GM12873 (cell line): ENCODE measurements at regions not wholly inside any gene's neighbourhood (a gene's known extent, or its start where the extent isn't known, plus 50 kb on each side); places are given as distances from the start of the nearest gene placed in this dataset.

Experiments used
- TF ChIP-seq, protein P1 (sequence below): IDR thresholded peaks from 2 replicates; pipeline ENCODE4 v1.5.1; 2012; ENCODE audit warnings: low read depth, mild to moderate bottlenecking, moderate library complexity, low read length, control low read depth; ENCODE audit not compliant: insufficient read depth; ENCODE audit errors: missing control alignments

DNA sequence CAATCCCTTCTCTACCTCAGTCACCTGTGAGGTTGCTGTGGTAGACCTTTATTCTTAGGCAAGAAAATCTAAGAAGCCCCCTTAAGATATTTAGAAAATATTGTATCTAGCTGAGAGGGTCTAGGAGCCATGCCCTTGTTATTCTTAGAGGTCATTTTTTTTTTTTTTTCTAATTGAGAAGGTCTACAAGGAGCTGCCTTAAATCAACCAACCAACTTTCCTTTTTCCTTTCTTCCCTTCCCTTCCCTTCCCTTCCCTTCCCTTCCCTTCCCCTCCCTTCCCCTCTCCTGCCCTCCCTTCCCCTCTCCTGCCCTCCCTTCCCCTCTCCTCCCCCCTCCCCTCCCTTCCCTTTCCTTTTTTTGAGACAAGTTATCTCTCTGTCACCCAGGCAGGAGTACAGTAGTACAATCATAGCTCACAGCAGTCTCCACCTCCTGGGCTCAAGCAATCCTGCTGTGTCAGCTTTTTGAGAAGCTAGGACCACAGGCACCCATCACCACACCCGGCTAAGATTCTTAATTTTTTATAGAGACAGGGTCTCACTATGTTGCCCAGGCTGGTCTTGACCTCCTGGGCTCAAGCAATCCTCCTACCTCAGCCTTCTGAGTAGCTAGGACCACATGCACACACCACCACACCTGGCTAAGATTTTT lies 668.4 kb upstream of the FBXO33 start:
- TF ChIP-seq, protein P1, sequence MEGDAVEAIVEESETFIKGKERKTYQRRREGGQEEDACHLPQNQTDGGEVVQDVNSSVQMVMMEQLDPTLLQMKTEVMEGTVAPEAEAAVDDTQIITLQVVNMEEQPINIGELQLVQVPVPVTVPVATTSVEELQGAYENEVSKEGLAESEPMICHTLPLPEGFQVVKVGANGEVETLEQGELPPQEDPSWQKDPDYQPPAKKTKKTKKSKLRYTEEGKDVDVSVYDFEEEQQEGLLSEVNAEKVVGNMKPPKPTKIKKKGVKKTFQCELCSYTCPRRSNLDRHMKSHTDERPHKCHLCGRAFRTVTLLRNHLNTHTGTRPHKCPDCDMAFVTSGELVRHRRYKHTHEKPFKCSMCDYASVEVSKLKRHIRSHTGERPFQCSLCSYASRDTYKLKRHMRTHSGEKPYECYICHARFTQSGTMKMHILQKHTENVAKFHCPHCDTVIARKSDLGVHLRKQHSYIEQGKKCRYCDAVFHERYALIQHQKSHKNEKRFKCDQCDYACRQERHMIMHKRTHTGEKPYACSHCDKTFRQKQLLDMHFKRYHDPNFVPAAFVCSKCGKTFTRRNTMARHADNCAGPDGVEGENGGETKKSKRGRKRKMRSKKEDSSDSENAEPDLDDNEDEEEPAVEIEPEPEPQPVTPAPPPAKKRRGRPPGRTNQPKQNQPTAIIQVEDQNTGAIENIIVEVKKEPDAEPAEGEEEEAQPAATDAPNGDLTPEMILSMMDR, result no peak

DNA sequence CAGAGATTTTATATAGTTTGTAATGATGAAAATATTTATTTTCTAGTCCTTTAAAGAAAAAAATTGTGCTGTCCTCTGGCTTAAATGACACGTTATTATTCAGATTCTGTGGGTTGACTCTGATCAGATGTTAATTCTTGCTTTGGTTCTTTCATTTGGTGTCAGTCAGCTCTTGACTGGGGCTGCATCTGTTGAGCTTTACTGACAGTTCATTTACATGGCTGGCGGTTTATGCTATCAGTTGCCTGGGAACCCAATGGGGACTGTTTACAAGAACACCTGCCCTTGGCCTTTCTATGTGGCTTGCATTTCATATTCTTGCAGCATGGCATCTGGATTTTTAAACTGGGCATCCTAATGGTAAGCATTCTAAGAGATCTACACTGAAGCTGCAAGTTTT lies 667.1 kb upstream of the FBXO33 start:
- TF ChIP-seq, protein P1, result no peak

DNA sequence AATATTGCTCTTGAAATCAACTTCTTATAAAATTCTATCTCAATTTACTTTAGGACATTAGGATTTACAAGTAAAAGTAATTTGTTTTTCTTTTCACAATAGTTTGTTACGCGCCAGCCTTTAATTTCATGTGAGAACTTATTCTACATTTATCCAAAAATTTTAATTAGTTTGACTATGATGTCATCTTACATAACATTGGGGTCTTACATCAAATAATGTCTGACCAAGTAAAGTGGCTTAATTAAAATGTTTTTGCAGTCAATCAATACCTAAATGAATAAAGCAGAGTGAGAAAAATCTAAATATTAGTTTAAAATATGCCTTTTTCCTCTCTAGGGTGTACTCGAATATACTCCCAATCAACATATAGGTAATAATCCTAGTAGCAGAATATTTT lies 666.2 kb upstream of the FBXO33 start:
- TF ChIP-seq, protein P1, result no peak

DNA sequence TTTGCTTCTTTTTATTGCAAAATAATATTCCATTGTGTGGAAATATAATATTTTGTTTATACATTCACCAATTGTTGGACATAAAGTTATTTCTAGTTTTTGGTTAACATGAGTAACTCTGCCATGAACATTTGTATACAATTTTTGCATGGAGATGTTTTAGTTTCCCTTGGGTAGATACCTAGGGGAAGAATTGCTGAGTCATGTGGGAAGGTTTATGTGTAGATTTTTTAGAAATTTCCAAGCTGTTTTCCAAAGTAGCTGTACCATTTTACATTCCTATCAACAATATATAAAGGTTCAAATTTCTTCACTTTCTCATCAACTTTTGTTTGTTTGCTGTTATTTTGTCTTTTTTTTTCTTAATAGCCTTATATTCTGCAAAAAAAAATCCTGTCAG lies 664.7 kb upstream of the FBXO33 start:
- TF ChIP-seq, protein P1, result no peak

DNA sequence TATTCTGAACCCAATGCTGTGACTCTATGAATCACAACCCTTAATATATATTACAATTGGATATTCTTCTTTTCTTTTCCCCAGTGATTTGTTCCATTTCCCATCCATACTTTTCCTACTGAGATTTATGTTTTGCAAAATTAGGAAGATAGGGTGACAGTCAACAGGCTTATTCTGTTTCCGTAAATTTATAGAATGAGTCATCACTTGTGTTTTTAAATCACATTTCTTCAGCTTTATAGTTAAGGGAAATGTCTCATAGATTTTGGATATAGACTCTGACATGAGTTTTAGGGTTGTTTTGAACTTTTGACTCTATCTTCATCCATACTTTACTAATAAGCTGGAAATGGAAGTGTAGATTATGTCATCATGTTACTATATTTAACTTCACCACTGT lies 661.6 kb upstream of the FBXO33 start:
- TF ChIP-seq, protein P1, result no peak

DNA sequence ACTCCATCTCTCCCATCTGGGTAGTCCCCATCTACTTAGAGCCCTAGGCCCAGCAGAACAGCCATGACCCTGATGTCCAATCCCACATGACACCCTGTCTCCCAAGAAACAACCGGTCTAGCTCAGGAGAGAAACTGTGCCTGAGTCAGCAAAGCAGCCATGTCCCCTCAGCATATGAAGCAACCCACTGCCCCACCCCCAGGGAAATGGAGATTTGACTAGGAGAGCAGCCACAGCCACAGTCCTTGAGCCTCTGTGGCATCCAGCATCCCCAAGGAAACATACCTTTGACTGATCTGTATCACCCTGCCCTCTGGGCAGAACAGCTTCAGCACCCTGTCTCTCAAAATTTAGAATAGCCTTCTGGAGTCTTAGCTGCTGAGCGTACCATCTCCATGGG lies 641.9 kb upstream of the FBXO33 start:
- TF ChIP-seq, protein P1, result no peak

DNA sequence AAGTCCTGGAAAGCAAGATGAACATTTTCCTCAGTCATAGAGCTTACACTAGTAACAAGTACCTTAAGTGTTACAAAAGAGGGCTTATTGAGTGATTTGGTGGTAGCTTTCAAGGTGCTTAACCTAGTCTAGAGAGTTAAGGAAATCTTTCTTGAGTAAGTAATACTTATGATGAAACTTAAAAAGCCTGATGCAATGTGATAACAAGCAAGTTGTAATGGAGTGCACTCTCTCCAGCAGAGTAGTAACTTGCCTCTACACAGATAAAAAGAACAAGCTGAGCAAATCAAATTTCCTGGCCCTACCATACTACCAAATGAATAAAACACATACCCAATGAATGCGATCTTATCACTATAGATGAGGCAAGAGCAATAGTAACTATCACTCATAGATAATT lies 639.9 kb upstream of the FBXO33 start:
- TF ChIP-seq, protein P1, result no peak
